ENCODE measurements at regions not wholly inside any gene's neighbourhood (a gene's known extent, or its start where the extent isn't known, plus 50 kb on each side); places are given as distances from the start of the nearest gene placed in this dataset.

DNA sequence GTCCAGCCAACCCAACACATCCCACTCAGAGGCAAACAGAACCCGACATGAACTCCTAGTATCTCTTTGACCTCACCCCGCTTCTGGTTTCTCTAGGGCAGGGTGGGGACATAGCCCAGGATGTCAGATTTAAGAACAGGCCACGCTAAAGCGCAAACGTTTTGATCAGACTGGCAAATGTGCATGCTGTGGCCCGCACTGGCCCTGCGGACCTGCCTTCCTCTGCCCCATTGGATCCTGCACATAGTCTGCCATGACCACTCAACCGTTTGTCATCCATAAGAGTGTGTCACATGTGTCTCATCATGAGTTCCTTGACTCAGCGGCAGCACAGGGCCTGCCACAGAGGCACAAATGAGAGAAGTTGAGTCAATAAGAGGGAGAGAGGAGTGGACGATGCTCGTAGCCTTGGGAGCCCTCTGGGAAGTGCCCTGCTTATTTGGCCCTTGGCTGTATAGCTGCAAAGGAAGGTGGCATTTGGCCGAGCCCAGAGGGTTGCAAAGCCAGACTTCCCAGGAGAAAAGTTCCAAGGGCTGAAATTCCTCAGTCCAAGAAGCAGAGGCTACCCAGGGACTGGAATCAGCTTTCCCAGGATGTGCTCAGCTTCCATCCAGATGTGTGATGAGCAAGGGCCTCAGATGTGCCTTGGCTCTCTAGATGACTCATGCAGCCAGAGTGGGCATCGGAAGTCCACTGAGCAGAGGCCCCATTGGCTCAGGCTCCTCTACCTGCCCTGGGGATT lies 55.5 kb upstream of the SLCO2A1 start:
- Histone ChIP-seq H4K20me1 (ENCODE audit: low read depth) (no peaks in the 10 kb centered on the region), H3K9me3 (ENCODE audit: low read depth) (peaks cover 4% of the 10 kb centered on the region), H3K79me2 (ENCODE audit: low read depth) (no peaks in the 10 kb centered on the region), H3K4me3 (no peak overlapping the region), H3K9ac (no peak overlapping the region), H3K4me2 (no peak overlapping the region), H3K27me3 (no peaks in the 10 kb centered on the region), H3F3A (ENCODE audit: low read depth) (no peaks in the 10 kb centered on the region), H3K27ac (no peak overlapping the region), H3K36me3 (no peaks in the 10 kb centered on the region), H3K4me1 (no peaks in the 10 kb centered on the region), H2AFZ (replicated peaks) (no peak overlapping the region)
- Mint-ChIP-seq H3K4me3 (no peak overlapping the region), H3K27me3 (ENCODE audit: insufficient read depth, low read depth) (no peaks in the 10 kb centered on the region), H3K4me1 (no peaks in the 10 kb centered on the region), H3K9me3 (peaks cover 13% of the 10 kb centered on the region), H3K36me3 (no peaks in the 10 kb centered on the region), H3K27ac (peak overlapping the region; percentile 19)
- DNase-seq (ENCODE audit: low spot score): no peak
- TF ChIP-seq, protein P1, sequence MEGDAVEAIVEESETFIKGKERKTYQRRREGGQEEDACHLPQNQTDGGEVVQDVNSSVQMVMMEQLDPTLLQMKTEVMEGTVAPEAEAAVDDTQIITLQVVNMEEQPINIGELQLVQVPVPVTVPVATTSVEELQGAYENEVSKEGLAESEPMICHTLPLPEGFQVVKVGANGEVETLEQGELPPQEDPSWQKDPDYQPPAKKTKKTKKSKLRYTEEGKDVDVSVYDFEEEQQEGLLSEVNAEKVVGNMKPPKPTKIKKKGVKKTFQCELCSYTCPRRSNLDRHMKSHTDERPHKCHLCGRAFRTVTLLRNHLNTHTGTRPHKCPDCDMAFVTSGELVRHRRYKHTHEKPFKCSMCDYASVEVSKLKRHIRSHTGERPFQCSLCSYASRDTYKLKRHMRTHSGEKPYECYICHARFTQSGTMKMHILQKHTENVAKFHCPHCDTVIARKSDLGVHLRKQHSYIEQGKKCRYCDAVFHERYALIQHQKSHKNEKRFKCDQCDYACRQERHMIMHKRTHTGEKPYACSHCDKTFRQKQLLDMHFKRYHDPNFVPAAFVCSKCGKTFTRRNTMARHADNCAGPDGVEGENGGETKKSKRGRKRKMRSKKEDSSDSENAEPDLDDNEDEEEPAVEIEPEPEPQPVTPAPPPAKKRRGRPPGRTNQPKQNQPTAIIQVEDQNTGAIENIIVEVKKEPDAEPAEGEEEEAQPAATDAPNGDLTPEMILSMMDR (IDR thresholded peaks at IDR 0.05): no peak
- TF ChIP-seq EZH2 (IDR thresholded peaks at IDR 0.05) (no peak), EZH2phosphoT487 (IDR thresholded peaks at IDR 0.05) (no peak)

GRCh38 chr3:134084242-134084950 lies 54.7 kb upstream of the SLCO2A1 start:
- H3K27me3 ChIP-seq: no peaks in the 10 kb centered on the region
- no peak overlapping the region for H3K4me3 ChIP-seq
- H4K20me1 ChIP-seq (ENCODE audit: low read depth): no peaks in the 10 kb centered on the region
- H3K79me2 ChIP-seq (ENCODE audit: low read depth): no peaks in the 10 kb centered on the region
- no peaks in the 10 kb centered on the region for H3F3A ChIP-seq (ENCODE audit: low read depth)
- H2AFZ ChIP-seq (replicated peaks): no peak overlapping the region
- H3K4me1 Mint-ChIP-seq: no peaks in the 10 kb centered on the region
- peaks cover under 1% of the 10 kb centered on the region for H3K36me3 Mint-ChIP-seq
- H3K36me3 ChIP-seq: no peaks in the 10 kb centered on the region
- no peak overlapping the region for H3K27ac Mint-ChIP-seq
- TF ChIP-seq, protein P1 (IDR thresholded peaks at IDR 0.05): no peak
- TF ChIP-seq EZH2 (IDR thresholded peaks at IDR 0.05) (no peak), EZH2phosphoT487 (IDR thresholded peaks at IDR 0.05) (no peak)
- H3K27me3 Mint-ChIP-seq (ENCODE audit: insufficient read depth, low read depth): no peaks in the 10 kb centered on the region
- DNase-seq (ENCODE audit: low spot score): no peak
- H3K4me2 ChIP-seq: no peak overlapping the region
- no peak overlapping the region for H3K4me3 Mint-ChIP-seq
- peaks cover 10% of the 10 kb centered on the region for H3K9me3 ChIP-seq (ENCODE audit: low read depth)
- H3K9ac ChIP-seq: no peak overlapping the region
- H3K9me3 Mint-ChIP-seq: peaks cover 18% of the 10 kb centered on the region
- H3K4me1 ChIP-seq: no peaks in the 10 kb centered on the region
- H3K27ac ChIP-seq: no peak overlapping the region

GRCh38 chr3:134083626-134084241 lies 54.0 kb upstream of the SLCO2A1 start:
- Histone ChIP-seq H3F3A (ENCODE audit: low read depth) (no peaks in the 10 kb centered on the region), H3K4me2 (no peak overlapping the region), H4K20me1 (ENCODE audit: low read depth) (no peaks in the 10 kb centered on the region), H3K27ac (no peak overlapping the region), H3K9ac (no peak overlapping the region), H3K27me3 (no peaks in the 10 kb centered on the region), H3K9me3 (ENCODE audit: low read depth) (peaks cover 10% of the 10 kb centered on the region), H3K4me1 (no peaks in the 10 kb centered on the region), H3K4me3 (no peak overlapping the region), H3K79me2 (ENCODE audit: low read depth) (no peaks in the 10 kb centered on the region), H2AFZ (replicated peaks) (no peak overlapping the region), H3K36me3 (no peaks in the 10 kb centered on the region)
- Mint-ChIP-seq H3K4me1 (no peaks in the 10 kb centered on the region), H3K4me3 (no peak overlapping the region), H3K27me3 (ENCODE audit: insufficient read depth, low read depth) (no peaks in the 10 kb centered on the region), H3K36me3 (peaks cover 2% of the 10 kb centered on the region), H3K27ac (no peak overlapping the region), H3K9me3 (peaks cover 21% of the 10 kb centered on the region)
- no peak for DNase-seq (ENCODE audit: low spot score)
- TF ChIP-seq, protein P1 (IDR thresholded peaks at IDR 0.05): no peak
- TF ChIP-seq EZH2phosphoT487 (IDR thresholded peaks at IDR 0.05): no peak
- TF ChIP-seq EZH2 (IDR thresholded peaks at IDR 0.05): no peak

Measured in neural progenitor cell (in vitro differentiated cells).